Cardiac muscle cell (in vitro differentiated cells and primary cell): ENCODE measurements at regions not wholly inside any gene's neighbourhood (a gene's known extent, or its start where the extent isn't known, plus 50 kb on each side); places are given as distances from the start of the nearest gene placed in this dataset.

Experiments used
- DNase-seq, 2 donors: peaks; one replicate each; pipeline versions ENCODE4 v3.0.0 to v3.0.0-alpha.2; 2010 to 2017; ENCODE audit warnings: low read depth in 1 of 2, low spot score in 1 of 2
- H3K27ac ChIP-seq: fragments of 200-600 bp; sonication (generic); 2 replicates; pipeline ENCODE4 v1.5.1; 2016
- H3K27me3 ChIP-seq: fragments of 200-600 bp; sonication (generic); 2 replicates; pipeline ENCODE4 v1.6.0; 2016; ENCODE audit warnings: control low read depth
- H3K36me3 ChIP-seq: fragments of 200-600 bp; sonication (generic); 2 replicates; pipeline ENCODE4 v1.5.1; 2016; ENCODE audit warnings: control low read depth
- H3K4me1 ChIP-seq: fragments of 200-600 bp; sonication (generic); 2 replicates; pipeline ENCODE4 v1.8.1; 2017; ENCODE audit warnings: low read depth, mild to moderate bottlenecking, mixed run types
- H3K4me3 ChIP-seq: fragments of 200-600 bp; sonication (generic); 2 replicates; pipeline ENCODE4 v1.5.1; 2016; ENCODE audit warnings: mild to moderate bottlenecking
- H3K9me3 ChIP-seq: fragments of 200-600 bp; sonication (generic); 2 replicates; pipeline ENCODE4 v1.5.1; 2017; ENCODE audit warnings: low read depth, mild to moderate bottlenecking, control low read depth
- TF ChIP-seq, protein P1 (sequence below): IDR thresholded peaks from 2 replicates; pipeline ENCODE4 v1.5.1; 2012; ENCODE audit warnings: low read depth, mild to moderate bottlenecking, low read length

DNA sequence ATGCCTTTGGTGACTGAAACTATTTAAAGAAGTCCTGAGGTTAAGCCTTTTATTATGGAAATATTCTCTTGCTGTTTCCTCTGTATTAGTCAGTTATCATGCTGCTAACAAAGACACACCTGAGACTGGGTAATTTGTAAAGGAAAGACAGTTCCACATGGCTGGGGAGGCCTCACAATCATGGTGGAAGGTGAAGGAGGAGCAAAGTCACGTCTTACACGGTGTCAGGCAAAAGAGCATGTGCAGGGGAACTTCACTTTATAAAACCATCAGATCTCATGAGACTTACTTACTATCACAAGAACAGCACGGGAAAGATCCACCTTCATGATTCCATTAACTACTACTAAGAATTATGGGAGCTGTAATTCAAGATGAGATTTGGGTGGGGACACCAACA is 121.2 kb upstream of the GPR26 start:
- H3K36me3 ChIP-seq, result no peaks in the 10 kb centered on the region
- no peaks in the 10 kb centered on the region for H3K27me3 ChIP-seq
- TF ChIP-seq, protein P1, sequence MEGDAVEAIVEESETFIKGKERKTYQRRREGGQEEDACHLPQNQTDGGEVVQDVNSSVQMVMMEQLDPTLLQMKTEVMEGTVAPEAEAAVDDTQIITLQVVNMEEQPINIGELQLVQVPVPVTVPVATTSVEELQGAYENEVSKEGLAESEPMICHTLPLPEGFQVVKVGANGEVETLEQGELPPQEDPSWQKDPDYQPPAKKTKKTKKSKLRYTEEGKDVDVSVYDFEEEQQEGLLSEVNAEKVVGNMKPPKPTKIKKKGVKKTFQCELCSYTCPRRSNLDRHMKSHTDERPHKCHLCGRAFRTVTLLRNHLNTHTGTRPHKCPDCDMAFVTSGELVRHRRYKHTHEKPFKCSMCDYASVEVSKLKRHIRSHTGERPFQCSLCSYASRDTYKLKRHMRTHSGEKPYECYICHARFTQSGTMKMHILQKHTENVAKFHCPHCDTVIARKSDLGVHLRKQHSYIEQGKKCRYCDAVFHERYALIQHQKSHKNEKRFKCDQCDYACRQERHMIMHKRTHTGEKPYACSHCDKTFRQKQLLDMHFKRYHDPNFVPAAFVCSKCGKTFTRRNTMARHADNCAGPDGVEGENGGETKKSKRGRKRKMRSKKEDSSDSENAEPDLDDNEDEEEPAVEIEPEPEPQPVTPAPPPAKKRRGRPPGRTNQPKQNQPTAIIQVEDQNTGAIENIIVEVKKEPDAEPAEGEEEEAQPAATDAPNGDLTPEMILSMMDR, result no peak
- no peak for DNase-seq
- H3K4me1 ChIP-seq, result no peaks in the 10 kb centered on the region
- no peaks in the 10 kb centered on the region for H3K9me3 ChIP-seq
- H3K27ac ChIP-seq, result no peak overlapping the region
- H3K4me3 ChIP-seq, result no peak overlapping the region

DNA sequence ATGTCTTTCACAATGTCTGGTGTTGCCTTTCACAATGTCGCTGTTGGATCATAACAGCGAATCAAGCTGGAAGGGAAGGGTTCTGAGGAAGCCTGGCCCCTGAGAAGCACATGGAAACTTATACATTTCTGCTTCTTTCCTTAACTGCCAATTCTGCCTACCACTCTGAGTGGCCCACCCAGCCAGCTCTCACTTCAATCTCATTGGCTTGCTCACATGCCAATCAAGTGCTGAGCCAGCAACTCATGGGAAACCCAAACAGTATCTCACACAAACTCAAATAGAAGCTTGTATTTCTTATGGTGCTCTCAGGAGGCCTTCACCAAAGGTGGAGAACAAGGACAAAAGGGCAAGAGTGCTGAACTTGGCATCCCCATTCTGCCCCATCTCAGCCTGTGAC is 117.4 kb upstream of the GPR26 start:
- DNase-seq, result no peak
- Histone ChIP-seq H3K4me1 (no peaks in the 10 kb centered on the region), H3K36me3 (no peaks in the 10 kb centered on the region), H3K27ac (no peak overlapping the region), H3K9me3 (no peaks in the 10 kb centered on the region), H3K27me3 (no peaks in the 10 kb centered on the region), H3K4me3 (no peak overlapping the region)
- TF ChIP-seq, protein P1, result no peak

DNA sequence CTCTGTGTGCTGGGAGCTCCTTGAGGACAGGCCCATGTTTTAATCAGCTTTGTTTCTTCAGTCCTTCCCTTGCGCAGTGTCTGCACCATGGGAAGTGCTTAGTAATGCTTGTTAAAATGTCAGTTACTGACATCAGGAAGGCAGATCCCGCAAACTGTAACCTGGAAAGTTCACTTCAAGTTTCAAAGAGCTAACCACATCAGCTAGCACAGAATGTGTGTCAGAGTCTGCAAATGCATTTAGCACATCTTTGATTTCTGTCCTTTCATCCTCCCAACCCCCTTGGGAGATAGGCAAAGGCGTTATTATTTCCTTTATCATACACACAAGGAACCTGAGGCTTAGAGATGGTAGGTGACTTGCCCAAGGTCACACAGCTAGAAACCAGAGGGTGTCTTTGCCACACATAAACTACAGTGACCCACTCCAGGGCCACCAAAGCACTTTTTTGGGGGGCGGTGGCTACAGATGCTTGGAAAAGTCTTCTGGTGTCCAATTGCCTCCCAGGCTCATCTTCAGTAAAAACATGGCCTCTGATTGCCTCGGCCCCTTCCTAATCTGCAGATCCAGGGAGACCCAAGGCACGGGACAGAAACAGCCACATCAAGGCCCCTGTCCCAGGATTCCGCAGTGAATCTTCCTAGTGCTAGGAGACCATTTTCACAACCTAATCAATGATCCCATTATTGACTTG is 116.2 kb upstream of the GPR26 start:
- Histone ChIP-seq H3K4me3 (no peak overlapping the region), H3K36me3 (no peaks in the 10 kb centered on the region), H3K27ac (no peak overlapping the region), H3K27me3 (no peaks in the 10 kb centered on the region), H3K4me1 (no peaks in the 10 kb centered on the region), H3K9me3 (no peaks in the 10 kb centered on the region)
- no peak for DNase-seq
- TF ChIP-seq, protein P1, result no peak

DNA sequence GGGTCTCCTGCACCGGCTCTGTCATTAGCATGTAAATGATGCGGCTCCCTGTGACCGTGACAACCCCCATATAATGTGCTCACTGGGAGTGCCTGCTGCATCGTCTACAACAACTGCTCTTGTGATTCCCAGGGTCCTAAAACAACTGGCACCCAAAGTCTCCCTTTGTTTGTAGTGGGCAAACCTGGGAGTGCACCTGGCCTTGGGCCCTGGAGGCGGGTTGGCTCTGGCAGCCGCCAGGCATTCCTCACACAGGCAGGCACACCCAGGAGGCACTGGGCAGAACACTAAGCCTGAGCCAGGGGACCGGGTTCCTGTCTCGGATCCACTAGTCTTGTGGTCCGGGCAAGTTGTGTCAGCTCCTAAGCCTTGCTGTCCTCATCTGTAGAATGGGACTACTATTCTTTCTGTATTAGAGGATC is 115.5 kb upstream of the GPR26 start:
- Histone ChIP-seq H3K36me3 (no peaks in the 10 kb centered on the region), H3K4me3 (no peak overlapping the region), H3K9me3 (no peaks in the 10 kb centered on the region), H3K27me3 (no peaks in the 10 kb centered on the region), H3K4me1 (no peaks in the 10 kb centered on the region), H3K27ac (no peak overlapping the region)
- DNase-seq, result no peak
- TF ChIP-seq, protein P1, result no peak

DNA sequence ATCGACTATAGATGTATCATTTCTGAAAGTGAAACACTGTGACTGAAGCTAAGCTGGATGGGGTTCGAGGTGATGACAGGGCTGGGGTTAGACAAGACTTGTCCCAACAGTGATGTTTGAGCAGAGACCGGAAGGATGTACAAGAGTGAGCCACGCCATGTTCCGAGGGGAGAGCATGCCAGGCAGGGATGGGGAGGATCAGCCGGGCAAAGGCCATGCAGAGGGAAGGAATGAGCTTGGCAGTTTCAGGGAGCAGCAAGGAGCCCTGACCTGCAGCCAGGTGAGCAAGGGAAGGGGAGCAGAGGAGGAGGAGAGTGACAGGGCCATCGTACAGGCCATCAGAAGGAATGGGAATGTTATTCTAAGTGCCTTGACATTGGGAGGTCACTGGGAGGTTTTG is 114.9 kb upstream of the GPR26 start:
- Histone ChIP-seq H3K9me3 (no peaks in the 10 kb centered on the region), H3K4me3 (no peak overlapping the region), H3K4me1 (no peaks in the 10 kb centered on the region), H3K27me3 (no peaks in the 10 kb centered on the region), H3K27ac (no peak overlapping the region), H3K36me3 (no peaks in the 10 kb centered on the region)
- TF ChIP-seq, protein P1, result no peak
- no peak for DNase-seq
